K562 (cell line): ENCODE measurements at regions not wholly inside any gene's neighbourhood (a gene's known extent, or its start where the extent isn't known, plus 50 kb on each side); places are given as distances from the start of the nearest gene placed in this dataset.

Source experiments
- CEBPB ChIP-seq: fragments of 450-650 bp; IDR thresholded peaks from 2 replicates; pipeline ENCODE4 v1.6.1; 2016; ENCODE audit warnings: missing genetic modification characterization, missing compliant biosample characterization
- CHD1 ChIP-seq: fragments of 200-600 bp; sonication (generic); IDR thresholded peaks from one replicate; pipeline ENCODE4 v1.6.1; 2012; ENCODE audit warnings: mild to moderate bottlenecking, moderate library complexity, low read length, inconsistent platforms
- ESRRA ChIP-seq: fragments of 450-650 bp; IDR thresholded peaks from 2 replicates; pipeline ENCODE4 v1.6.1; 2014; ENCODE audit warnings: low read depth, mild to moderate bottlenecking, moderate library complexity, borderline replicate concordance
- EZH2 ChIP-seq: IDR thresholded peaks from 2 replicates; pipeline ENCODE4 v1.6.1; 2012; ENCODE audit warnings: low read depth, mild to moderate bottlenecking, inconsistent platforms, low read length, borderline replicate concordance
- MAFK ChIP-seq: IDR thresholded peaks from 2 replicates; pipeline ENCODE4 v1.6.1; 2011; ENCODE audit warnings: low read length, improper control_type of control experiment
- MNT ChIP-seq, 2 experiments: fragments of 450-650 bp; conservative IDR thresholded peaks; 2 replicates each; pipeline ENCODE4 v1.6.1; 2017; ENCODE audit warnings: mild to moderate bottlenecking in 2 of 2, moderate library complexity in 2 of 2
- NCOR1 ChIP-seq: fragments of 450-650 bp; IDR thresholded peaks from 2 replicates; pipeline ENCODE4 v1.6.1; 2016; ENCODE audit warnings: mild to moderate bottlenecking, moderate library complexity
- SMARCE1 ChIP-seq: fragments of 450-650 bp; IDR thresholded peaks from 2 replicates; pipeline ENCODE4 v1.7.1; 2016; ENCODE audit warnings: mild to moderate bottlenecking
- SP1 ChIP-seq: sonication (generic); formaldehyde crosslinking; IDR thresholded peaks from 2 replicates; pipeline ENCODE4 v1.8.1; 2022; ENCODE audit warnings: mild to moderate bottlenecking, missing genetic modification reagents
- ZC3H11A ChIP-seq: IDR thresholded peaks from 2 replicates; pipeline ENCODE4 v1.6.1; 2012; ENCODE audit warnings: low read depth, low read length, improper control_type of control experiment
- TF ChIP-seq, protein P1 (sequence below): sonication (generic); formaldehyde crosslinking; IDR thresholded peaks from 2 replicates; pipeline ENCODE4 v1.8.1; 2023; ENCODE audit warnings: mild to moderate bottlenecking, missing genetic modification reagents, moderate library complexity
- TF ChIP-seq, protein P2 (sequence below), 3 experiments: IDR thresholded peaks in 2 of 3; conservative IDR thresholded peaks in 1 of 3; 2 replicates each; pipeline ENCODE4 v1.5.1; 2011 to 2012; ENCODE audit warnings: low read length in 3 of 3, mild to moderate bottlenecking in 3 of 3, control low read depth in 2 of 3, improper control_type of control experiment in 1 of 3, inconsistent platforms in 1 of 3, low read depth in 1 of 3, mixed read lengths in 1 of 3, moderate library complexity in 1 of 3; ENCODE audit not compliant: insufficient read depth in 2 of 3

DNA sequence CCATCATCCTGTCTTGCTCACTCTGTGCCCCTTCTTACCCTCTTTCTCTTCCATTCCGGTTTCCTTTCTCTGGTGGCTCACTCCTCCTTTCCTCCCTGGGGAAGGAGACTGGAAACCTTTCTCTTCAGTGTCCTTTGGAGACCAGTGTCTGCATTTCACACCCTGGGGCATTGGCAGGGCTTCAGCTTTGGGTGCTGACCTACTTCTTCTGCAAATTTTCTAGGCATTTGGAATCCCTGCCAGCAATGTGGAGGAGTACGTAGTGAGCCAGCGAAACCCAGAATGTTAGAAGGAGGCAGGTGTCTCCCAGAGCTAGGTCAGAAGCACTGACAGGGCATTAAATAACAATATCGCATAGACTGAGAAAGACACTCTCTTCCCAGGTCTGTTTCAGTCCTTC lies 122.2 kb downstream of the SLC28A3 start:
- TF ChIP-seq MNT (conservative IDR thresholded peaks at IDR 0.05) (no peak), MAFK (no peak), CEBPB (tag) (no peak), NCOR1 (no peak), ESRRA (no peak), ZC3H11A (no peak), CHD1 (no peak), SMARCE1 (no peak), SP1 (CRISPR knock-in tag) (no peak), EZH2 (no peak)
- TF ChIP-seq, protein P1, sequence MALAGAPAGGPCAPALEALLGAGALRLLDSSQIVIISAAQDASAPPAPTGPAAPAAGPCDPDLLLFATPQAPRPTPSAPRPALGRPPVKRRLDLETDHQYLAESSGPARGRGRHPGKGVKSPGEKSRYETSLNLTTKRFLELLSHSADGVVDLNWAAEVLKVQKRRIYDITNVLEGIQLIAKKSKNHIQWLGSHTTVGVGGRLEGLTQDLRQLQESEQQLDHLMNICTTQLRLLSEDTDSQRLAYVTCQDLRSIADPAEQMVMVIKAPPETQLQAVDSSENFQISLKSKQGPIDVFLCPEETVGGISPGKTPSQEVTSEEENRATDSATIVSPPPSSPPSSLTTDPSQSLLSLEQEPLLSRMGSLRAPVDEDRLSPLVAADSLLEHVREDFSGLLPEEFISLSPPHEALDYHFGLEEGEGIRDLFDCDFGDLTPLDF (CRISPR knock-in tag): no peak
- TF ChIP-seq, protein P2, sequence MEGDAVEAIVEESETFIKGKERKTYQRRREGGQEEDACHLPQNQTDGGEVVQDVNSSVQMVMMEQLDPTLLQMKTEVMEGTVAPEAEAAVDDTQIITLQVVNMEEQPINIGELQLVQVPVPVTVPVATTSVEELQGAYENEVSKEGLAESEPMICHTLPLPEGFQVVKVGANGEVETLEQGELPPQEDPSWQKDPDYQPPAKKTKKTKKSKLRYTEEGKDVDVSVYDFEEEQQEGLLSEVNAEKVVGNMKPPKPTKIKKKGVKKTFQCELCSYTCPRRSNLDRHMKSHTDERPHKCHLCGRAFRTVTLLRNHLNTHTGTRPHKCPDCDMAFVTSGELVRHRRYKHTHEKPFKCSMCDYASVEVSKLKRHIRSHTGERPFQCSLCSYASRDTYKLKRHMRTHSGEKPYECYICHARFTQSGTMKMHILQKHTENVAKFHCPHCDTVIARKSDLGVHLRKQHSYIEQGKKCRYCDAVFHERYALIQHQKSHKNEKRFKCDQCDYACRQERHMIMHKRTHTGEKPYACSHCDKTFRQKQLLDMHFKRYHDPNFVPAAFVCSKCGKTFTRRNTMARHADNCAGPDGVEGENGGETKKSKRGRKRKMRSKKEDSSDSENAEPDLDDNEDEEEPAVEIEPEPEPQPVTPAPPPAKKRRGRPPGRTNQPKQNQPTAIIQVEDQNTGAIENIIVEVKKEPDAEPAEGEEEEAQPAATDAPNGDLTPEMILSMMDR (IDR thresholded peaks at IDR 0.05 in 2 of 3, conservative IDR thresholded peaks at IDR 0.05 in 1 of 3; ENCODE audit: insufficient read depth in 2 of 3, low read depth in 1 of 3, low read length in 3 of 3): no peak
